IMR-90 (cell line): ENCODE measurements at regions not wholly inside any gene's neighbourhood (a gene's known extent, or its start where the extent isn't known, plus 50 kb on each side); places are given as distances from the start of the nearest gene placed in this dataset.

Experiments
- ATAC-seq: fragments of 200-7000 bp; cut with Tn5 transposase; 2 replicates; pipeline ENCODE4 v1.9.1; 2020; ENCODE audit warnings: low read depth, mild to moderate bottlenecking, moderate library complexity
- BruUV-seq: library from RNA; stranded (reverse); fragments of 400-500 nt; replicated peaks from 2 replicates; lab custom pipeline; 2021; lab: Mats Ljungman, UMichigan
- CTCF ChIA-PET: fragments of 300-600 bp; formaldehyde crosslinking; extraction: SDS; loops from one replicate; lab custom pipeline; 2021; ENCODE audit warnings: antibody characterized with exemption; lab: Yijun Ruan, JAX
- POLR2A ChIA-PET: fragments of 300-600 bp; sonication (Branson Sonifier 250); formaldehyde crosslinking; loops from one replicate; lab custom pipeline; 2022; ENCODE audit warnings: antibody characterized with exemption; ENCODE audit not compliant: unreplicated experiment; lab: Charles Lee
- DNase-seq: peaks from one replicate; pipeline ENCODE4 v3.0.0; 2013
- H2AFZ ChIP-seq: replicated peaks from 2 replicates; pipeline ENCODE3; 2013; ENCODE audit warnings: low read length, mild to moderate bottlenecking; ENCODE audit not compliant: poor library complexity
- H2AK5ac ChIP-seq: 2 replicates; pipeline ENCODE4 v1.6.1; 2013; ENCODE audit warnings: low read depth, low read length, inconsistent platforms
- H2AK9ac ChIP-seq: replicated peaks from 2 replicates; pipeline ENCODE3; 2013; ENCODE audit warnings: mild to moderate bottlenecking, low read depth, low read length, moderate library complexity; ENCODE audit not compliant: poor library complexity
- H2BK120ac ChIP-seq: 2 replicates; pipeline ENCODE4 v1.6.1; 2013; ENCODE audit warnings: low read depth, low read length, inconsistent platforms
- H2BK15ac ChIP-seq: 3 replicates; pipeline ENCODE4 v1.6.1; 2013; ENCODE audit warnings: low read depth, low read length, inconsistent platforms
- H2BK20ac ChIP-seq: 2 replicates; pipeline ENCODE4 v1.6.1; 2013; ENCODE audit warnings: low read depth, mild to moderate bottlenecking, inconsistent platforms, low read length, moderate library complexity
- H2BK5ac ChIP-seq: 2 replicates; pipeline ENCODE4 v1.6.1; 2013; ENCODE audit warnings: mild to moderate bottlenecking, low read depth, low read length, inconsistent platforms; ENCODE audit not compliant: poor library complexity, severe bottlenecking
- H3K14ac ChIP-seq: replicated peaks from 2 replicates; pipeline ENCODE4 v1.6.1; 2013; ENCODE audit warnings: low read depth, low read length, inconsistent platforms
- H3K18ac ChIP-seq: 2 replicates; pipeline ENCODE4 v1.6.1; 2013; ENCODE audit warnings: low read depth, low read length, control low read depth
- H3K23ac ChIP-seq: 2 replicates; pipeline ENCODE4 v1.6.1; 2013; ENCODE audit warnings: low read depth, low read length, inconsistent platforms
- H3K27ac ChIP-seq: 2 replicates; pipeline ENCODE4 v1.5.1; 2013; ENCODE audit warnings: mild to moderate bottlenecking, control low read depth, low read length; ENCODE audit not compliant: insufficient read depth
- H3K27me3 ChIP-seq: 2 replicates; pipeline ENCODE4 v1.6.1; 2013; ENCODE audit warnings: low read length; ENCODE audit not compliant: control insufficient read depth, insufficient read depth
- H3K36me3 ChIP-seq: 2 replicates; pipeline ENCODE4 v1.6.1; 2013; ENCODE audit warnings: low read length, mixed read lengths; ENCODE audit not compliant: control insufficient read depth, insufficient read depth
- H3K4ac ChIP-seq: 2 replicates; pipeline ENCODE4 v1.6.1; 2013; ENCODE audit warnings: low read depth, low read length, inconsistent platforms
- H3K4me1 ChIP-seq: 2 replicates; pipeline ENCODE4 v1.6.1; 2013; ENCODE audit warnings: low read length, mixed read lengths; ENCODE audit not compliant: control insufficient read depth, insufficient read depth
- H3K4me2 ChIP-seq: 2 replicates; pipeline ENCODE4 v1.6.1; 2013; ENCODE audit warnings: low read depth, mild to moderate bottlenecking, control low read depth, low read length, moderate library complexity
- H3K4me3 ChIP-seq: 2 replicates; pipeline ENCODE4 v1.5.1; 2013; ENCODE audit warnings: low read depth, mild to moderate bottlenecking, control low read depth, low read length, moderate library complexity; ENCODE audit not compliant: insufficient read depth
- H3K56ac ChIP-seq: 2 replicates; pipeline ENCODE4 v1.6.1; 2013; ENCODE audit warnings: low read length, inconsistent platforms; ENCODE audit not compliant: insufficient read depth; ENCODE audit errors: extremely low read depth
- H3K79me1 ChIP-seq, 2 experiments: 2 replicates each; pipeline ENCODE4 v1.6.1; 2013; ENCODE audit warnings: low read length in 2 of 2, inconsistent platforms in 1 of 2, low read depth in 1 of 2
- H3K9ac ChIP-seq: 2 replicates; pipeline ENCODE4 v1.6.1; 2013; ENCODE audit warnings: low read depth, low read length, control low read depth
- H3K9me1 ChIP-seq: 2 replicates; pipeline ENCODE4 v1.6.1; 2013; ENCODE audit warnings: low read length, inconsistent platforms; ENCODE audit not compliant: insufficient read depth
- H3K9me3 ChIP-seq: 2 replicates; pipeline ENCODE4 v1.6.1; 2013; ENCODE audit warnings: low read length; ENCODE audit not compliant: control insufficient read depth, insufficient read depth
- H4K20me1 ChIP-seq: 2 replicates; pipeline ENCODE4 v1.6.1; 2013; ENCODE audit warnings: low read length, inconsistent platforms; ENCODE audit not compliant: insufficient read depth
- H4K5ac ChIP-seq: 2 replicates; pipeline ENCODE4 v1.6.1; 2013; ENCODE audit warnings: mild to moderate bottlenecking, low read depth, low read length, control low read depth
- H4K8ac ChIP-seq, 2 experiments: 2 replicates each; pipeline ENCODE4 v1.6.1; 2013; ENCODE audit warnings: low read depth in 2 of 2, low read length in 2 of 2, control low read depth in 1 of 2, inconsistent platforms in 1 of 2
- H4K91ac ChIP-seq: 2 replicates; pipeline ENCODE4 v1.6.1; 2013; ENCODE audit warnings: low read depth, low read length, inconsistent platforms; ENCODE audit not compliant: insufficient read depth
- BHLHE40 ChIP-seq: fragments of 150-350 bp; IDR thresholded peaks from 2 replicates; pipeline ENCODE4 v1.6.1; 2016; ENCODE audit warnings: mild to moderate bottlenecking, low read depth, low read length
- CHD1 ChIP-seq: IDR thresholded peaks from 2 replicates; pipeline ENCODE4 v1.6.1; 2012; ENCODE audit warnings: low read depth, low read length, improper control_type of control experiment
- CTCF ChIP-seq: conservative IDR thresholded peaks from 2 replicates; pipeline ENCODE4 v1.5.1; 2012; ENCODE audit warnings: mild to moderate bottlenecking, low read depth, low read length, improper control_type of control experiment
- ELK1 ChIP-seq: fragments of 150-350 bp; IDR thresholded peaks from 2 replicates; pipeline ENCODE4 v1.6.1; 2016; ENCODE audit warnings: low read depth, mild to moderate bottlenecking, low read length, moderate library complexity, borderline replicate concordance
- MAFK ChIP-seq: IDR thresholded peaks from 2 replicates; pipeline ENCODE4 v1.6.1; 2012; ENCODE audit warnings: low read depth, low read length, improper control_type of control experiment
- MAZ ChIP-seq: IDR thresholded peaks from 2 replicates; pipeline ENCODE4 v1.6.1; 2012; ENCODE audit warnings: low read depth, mild to moderate bottlenecking, low read length, improper control_type of control experiment, moderate library complexity, borderline replicate concordance
- NFE2L2 ChIP-seq: fragments of 150-350 bp; IDR thresholded peaks from 2 replicates; pipeline ENCODE4 v1.6.1; 2016; ENCODE audit warnings: low read depth, mild to moderate bottlenecking, low read length
- RAD21 ChIP-seq: IDR thresholded peaks from 2 replicates; pipeline ENCODE4 v1.6.1; 2012; ENCODE audit warnings: low read length, improper control_type of control experiment
- RCOR1 ChIP-seq: IDR thresholded peaks from 2 replicates; pipeline ENCODE4 v1.6.1; 2012; ENCODE audit warnings: mild to moderate bottlenecking, low read length, improper control_type of control experiment; ENCODE audit not compliant: insufficient replicate concordance
- RFX5 ChIP-seq: IDR thresholded peaks from 2 replicates; pipeline ENCODE4 v1.8.0; 2012; ENCODE audit warnings: low read depth, mild to moderate bottlenecking, low read length, moderate library complexity
- SMC3 ChIP-seq: fragments of 150-350 bp; IDR thresholded peaks from 2 replicates; pipeline ENCODE4 v1.6.1; 2016; ENCODE audit warnings: low read depth, mild to moderate bottlenecking, antibody characterized with exemption, low read length, moderate library complexity
- USF2 ChIP-seq: fragments of 150-350 bp; IDR thresholded peaks from 2 replicates; pipeline ENCODE4 v1.6.1; 2017; ENCODE audit warnings: mild to moderate bottlenecking, antibody characterized with exemption, low read length, low read depth
- WGBS, 2 experiments: methylation state at CpG; one replicate each; pipeline versions ENCODE4 v1.1.5 to v1.1.7; 2013; ENCODE audit warnings: missing lambda C conversion rate in 2 of 2; ENCODE audit not compliant: insufficient read length in 1 of 2; ENCODE audit errors: extremely low coverage in 2 of 2; 5-methylcytosine and 5-hydroxymethylcytosine counted together
- dilution Hi-C: fragments of 300-500 bp; cut with HindIII; formaldehyde crosslinking; loops from one replicate; pipeline ENCODE4 v1.14.3; 2018; ENCODE audit warnings: low sequenced_read_pairs; ENCODE audit not compliant: unreplicated experiment
- in situ Hi-C: fragments of 300-500 bp; cut with MboI; formaldehyde crosslinking; loops from 3 replicates; pipeline ENCODE4 v1.14.3; 2019; ENCODE audit warnings: low sequenced_read_pairs, inconsistent platforms, mixed read lengths
- intact Hi-C: fragments of 100-400 bp; cut with micrococcal nuclease; formaldehyde crosslinking; loops from 2 replicates; pipeline ENCODE4 v1.10.0; 2022

- 20% methylated on average over 1 of the region's 4 CpGs; no CpG with 5 or more reads in 1 of the 2 experiments for WGBS, 2 experiments
- no peak overlapping the region for H3K27ac ChIP-seq
- DNase-seq (no peak), ATAC-seq (no peak)
- H2BK5ac ChIP-seq = no peak overlapping the region
- POLR2A ChIA-PET = no interaction called here
- no peak overlapping the region for H3K4me3 ChIP-seq
- intact Hi-C loops = no loop called here
- CTCF ChIA-PET = interaction anchor here (1.2 kb wide), 1 partner anchor 10 kb away, joined by 3 read pairs; no protein-coding TSS in a partner anchor
- no peak overlapping the region for H4K91ac ChIP-seq
- no peak overlapping the region for H4K8ac ChIP-seq
- no peaks in the 10 kb centered on the region for H4K20me1 ChIP-seq
- H3K14ac ChIP-seq = no peak overlapping the region
- H3K4me1 ChIP-seq = no peaks in the 10 kb centered on the region
- no peak overlapping the region for H2BK15ac ChIP-seq
- H2BK20ac ChIP-seq = no peak overlapping the region
- no peak overlapping the region for H2AFZ ChIP-seq
- no peak for TF ChIP-seq SMC3
- no peak for TF ChIP-seq CHD1
- TF ChIP-seq RAD21 = no peak
- TF ChIP-seq MAFK = no peak
- TF ChIP-seq USF2 = no peak
- no peak for TF ChIP-seq MAZ
- TF ChIP-seq CTCF = no peak
- no peak for TF ChIP-seq ELK1
- TF ChIP-seq RFX5 = no peak
- TF ChIP-seq NFE2L2 = no peak
- no peak for TF ChIP-seq RCOR1
- no peak for TF ChIP-seq BHLHE40
- no peak overlapping the region for H3K9ac ChIP-seq
- H3K18ac ChIP-seq = no peak overlapping the region
- no peaks in the 10 kb centered on the region for H3K79me1 ChIP-seq
- in situ Hi-C loops = no loop called here
- dilution Hi-C loops = no loop called here
- H2BK120ac ChIP-seq = no peak overlapping the region
- no peak overlapping the region for H3K23ac ChIP-seq
- no TSS peak for BruUV-seq
- no peak overlapping the region for H2AK5ac ChIP-seq
- no peaks in the 10 kb centered on the region for H3K9me1 ChIP-seq
- H3K36me3 ChIP-seq = no peaks in the 10 kb centered on the region
- no peak overlapping the region for H4K5ac ChIP-seq
- no peaks in the 10 kb centered on the region for H3K9me3 ChIP-seq
- no peak overlapping the region for H3K4ac ChIP-seq
- H2AK9ac ChIP-seq = no peak overlapping the region
- H3K56ac ChIP-seq = no peak overlapping the region
- peaks cover 9% of the 10 kb centered on the region for H3K27me3 ChIP-seq
- no peak overlapping the region for H3K4me2 ChIP-seq
Measured at GRCh38 chr14:96729889-96730288, 67.3 kb upstream of the VRK1 start.
